HL-60 (cell line): ENCODE measurements at regions not wholly inside any gene's neighbourhood (a gene's known extent, or its start where the extent isn't known, plus 50 kb on each side); places are given as distances from the start of the nearest gene placed in this dataset.

ENCODE experiments used
- CTCF ChIP-seq: IDR thresholded peaks from one replicate; pipeline ENCODE4 v1.5.1; 2011; ENCODE audit warnings: low read length, control low read depth, inconsistent platforms; ENCODE audit not compliant: insufficient read depth
- POLR2AphosphoS5 ChIP-seq: IDR thresholded peaks from 2 replicates; pipeline ENCODE4 v1.6.1; 2012; ENCODE audit warnings: low read depth
- TF ChIP-seq, protein P1 (sequence below): IDR thresholded peaks from 2 replicates; pipeline ENCODE4 v1.6.1; 2012; ENCODE audit warnings: low read depth; ENCODE audit not compliant: insufficient replicate concordance

DNA sequence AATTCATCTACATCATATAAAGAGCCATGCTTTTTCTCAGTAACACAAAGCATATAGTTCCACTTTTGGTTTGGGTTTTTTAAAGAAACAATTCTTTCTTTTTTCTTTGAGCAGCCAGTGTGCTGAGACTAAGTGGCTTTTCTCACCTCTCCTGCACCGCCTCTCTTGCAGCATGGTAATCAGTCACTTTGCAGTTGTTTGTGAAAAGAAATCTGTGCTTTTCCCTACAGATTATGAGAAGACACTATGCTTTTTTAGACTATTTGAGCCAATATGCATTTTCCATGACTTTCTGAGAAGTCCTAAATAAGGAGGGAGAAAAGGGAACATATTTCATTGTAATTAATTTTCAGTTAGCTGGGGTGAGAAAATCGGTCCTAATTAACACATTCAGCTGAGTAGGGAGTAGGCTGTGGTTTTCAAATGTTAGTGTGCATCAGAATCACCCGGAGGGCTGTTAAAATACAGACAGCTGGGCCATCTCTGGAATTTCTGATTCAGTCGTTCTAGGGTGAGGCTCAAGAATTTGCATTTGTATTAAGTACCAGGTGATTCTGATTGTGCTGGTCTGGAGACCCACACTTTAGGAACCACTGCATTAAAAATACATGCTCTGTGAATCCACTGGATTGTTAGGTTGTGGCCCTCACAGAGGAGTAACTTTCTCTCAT, 155.2 kb downstream of the TINAG start:
- TF ChIP-seq CTCF: no peak
- TF ChIP-seq POLR2AphosphoS5: no peak
- TF ChIP-seq, protein P1, sequence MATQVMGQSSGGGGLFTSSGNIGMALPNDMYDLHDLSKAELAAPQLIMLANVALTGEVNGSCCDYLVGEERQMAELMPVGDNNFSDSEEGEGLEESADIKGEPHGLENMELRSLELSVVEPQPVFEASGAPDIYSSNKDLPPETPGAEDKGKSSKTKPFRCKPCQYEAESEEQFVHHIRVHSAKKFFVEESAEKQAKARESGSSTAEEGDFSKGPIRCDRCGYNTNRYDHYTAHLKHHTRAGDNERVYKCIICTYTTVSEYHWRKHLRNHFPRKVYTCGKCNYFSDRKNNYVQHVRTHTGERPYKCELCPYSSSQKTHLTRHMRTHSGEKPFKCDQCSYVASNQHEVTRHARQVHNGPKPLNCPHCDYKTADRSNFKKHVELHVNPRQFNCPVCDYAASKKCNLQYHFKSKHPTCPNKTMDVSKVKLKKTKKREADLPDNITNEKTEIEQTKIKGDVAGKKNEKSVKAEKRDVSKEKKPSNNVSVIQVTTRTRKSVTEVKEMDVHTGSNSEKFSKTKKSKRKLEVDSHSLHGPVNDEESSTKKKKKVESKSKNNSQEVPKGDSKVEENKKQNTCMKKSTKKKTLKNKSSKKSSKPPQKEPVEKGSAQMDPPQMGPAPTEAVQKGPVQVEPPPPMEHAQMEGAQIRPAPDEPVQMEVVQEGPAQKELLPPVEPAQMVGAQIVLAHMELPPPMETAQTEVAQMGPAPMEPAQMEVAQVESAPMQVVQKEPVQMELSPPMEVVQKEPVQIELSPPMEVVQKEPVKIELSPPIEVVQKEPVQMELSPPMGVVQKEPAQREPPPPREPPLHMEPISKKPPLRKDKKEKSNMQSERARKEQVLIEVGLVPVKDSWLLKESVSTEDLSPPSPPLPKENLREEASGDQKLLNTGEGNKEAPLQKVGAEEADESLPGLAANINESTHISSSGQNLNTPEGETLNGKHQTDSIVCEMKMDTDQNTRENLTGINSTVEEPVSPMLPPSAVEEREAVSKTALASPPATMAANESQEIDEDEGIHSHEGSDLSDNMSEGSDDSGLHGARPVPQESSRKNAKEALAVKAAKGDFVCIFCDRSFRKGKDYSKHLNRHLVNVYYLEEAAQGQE: no peak
